Body of pancreas (tissue), 4 donors: ENCODE measurements at regions not wholly inside any gene's neighbourhood (a gene's known extent, or its start where the extent isn't known, plus 50 kb on each side); places are given as distances from the start of the nearest gene placed in this dataset.
A peak's percentile ranks its signal among the peaks of the same experiment; 100 is the strongest.

Experiments
- ATAC-seq: fragments of 150-250 bp; one replicate; pipeline ENCODE4 v1.9.1; 2016
- DNase-seq, 4 donors: peaks; one replicate each; pipeline ENCODE4 v3.0.0-alpha.2; 2019
- H3K27ac ChIP-seq, 4 donors: fragments of 200-600 bp; sonication (generic); 1 replicate in 3 of 4; 2 replicates in 1 of 4; pipeline versions ENCODE4 v1.5.1 to v1.6.1; 2016 to 2019; ENCODE audit warnings: mild to moderate bottlenecking in 1 of 4, mixed read lengths in 1 of 4, moderate library complexity in 1 of 4
- H3K27me3 ChIP-seq, 2 donors: fragments of 200-600 bp; sonication (generic); one replicate each; pipeline ENCODE4 v1.6.0; 2016; ENCODE audit warnings: mild to moderate bottlenecking in 1 of 2
- H3K36me3 ChIP-seq, 2 donors: fragments of 200-600 bp; sonication (generic); replicated peaks in 1 of 2; 2 replicates each; pipeline ENCODE4 v1.5.1; 2016; ENCODE audit warnings: low read depth in 2 of 2; ENCODE audit not compliant: insufficient read depth in 1 of 2
- H3K4me1 ChIP-seq: fragments of 200-600 bp; sonication (generic); one replicate; pipeline ENCODE4 v1.6.0; 2016
- H3K4me3 ChIP-seq, 2 donors: fragments of 200-600 bp; sonication (generic); 1 replicate in 1 of 2; 2 replicates in 1 of 2; pipeline ENCODE4 v1.5.1; 2016 to 2019
- H3K9me3 ChIP-seq, 3 donors: fragments of 200-600 bp; sonication (generic); 1 replicate in 2 of 3; 2 replicates in 1 of 3; pipeline ENCODE4 v1.5.1; 2016
- POLR2A ChIP-seq, 3 donors: fragments of 450-650 bp; IDR thresholded peaks; one replicate each; pipeline ENCODE4 v1.6.1; 2016; ENCODE audit warnings: antibody characterized with exemption in 3 of 3, mild to moderate bottlenecking in 2 of 3
- WGBS, 2 donors: methylation state at CpG; one replicate each; pipeline ENCODE4 v1.1.5; 2017; 5-methylcytosine and 5-hydroxymethylcytosine counted together
- intact Hi-C: fragments of 100-400 bp; cut with DNase I; formaldehyde crosslinking; loops from one replicate; pipeline ENCODE4 v1.15.1; 2023
- TF ChIP-seq, protein P1 (sequence below), 7 experiments: fragments of 450-650 bp in 4 of 7; fragments of 200-600 bp in 3 of 7; sonication (generic) in 3 of 7; IDR thresholded peaks; one replicate each; pipeline ENCODE4 v1.5.1; 2016 to 2019; ENCODE audit warnings: antibody characterized with exemption in 7 of 7

- Histone ChIP-seq H3K36me3 (no peaks in the 10 kb centered on the region), H3K4me3 (no peak overlapping the region), H3K27me3 (peaks cover 0 to 8% of the 10 kb centered on the region in 2 donors), H3K4me1 (peaks cover 6% of the 10 kb centered on the region), H3K9me3 (no peaks in the 10 kb centered on the region), H3K27ac (no peak overlapping the region)
- WGBS, 2 donors: 62 to 70% methylated on average over 4 of the region's 4 CpGs
- intact Hi-C loops: loop anchor here (10.0 kb wide), 1 partner anchor 450 kb away; no protein-coding TSS in a partner anchor
- ATAC-seq (no peak), DNase-seq (no peak)
- TF ChIP-seq, protein P1, sequence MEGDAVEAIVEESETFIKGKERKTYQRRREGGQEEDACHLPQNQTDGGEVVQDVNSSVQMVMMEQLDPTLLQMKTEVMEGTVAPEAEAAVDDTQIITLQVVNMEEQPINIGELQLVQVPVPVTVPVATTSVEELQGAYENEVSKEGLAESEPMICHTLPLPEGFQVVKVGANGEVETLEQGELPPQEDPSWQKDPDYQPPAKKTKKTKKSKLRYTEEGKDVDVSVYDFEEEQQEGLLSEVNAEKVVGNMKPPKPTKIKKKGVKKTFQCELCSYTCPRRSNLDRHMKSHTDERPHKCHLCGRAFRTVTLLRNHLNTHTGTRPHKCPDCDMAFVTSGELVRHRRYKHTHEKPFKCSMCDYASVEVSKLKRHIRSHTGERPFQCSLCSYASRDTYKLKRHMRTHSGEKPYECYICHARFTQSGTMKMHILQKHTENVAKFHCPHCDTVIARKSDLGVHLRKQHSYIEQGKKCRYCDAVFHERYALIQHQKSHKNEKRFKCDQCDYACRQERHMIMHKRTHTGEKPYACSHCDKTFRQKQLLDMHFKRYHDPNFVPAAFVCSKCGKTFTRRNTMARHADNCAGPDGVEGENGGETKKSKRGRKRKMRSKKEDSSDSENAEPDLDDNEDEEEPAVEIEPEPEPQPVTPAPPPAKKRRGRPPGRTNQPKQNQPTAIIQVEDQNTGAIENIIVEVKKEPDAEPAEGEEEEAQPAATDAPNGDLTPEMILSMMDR (IDR thresholded peaks at IDR 0.05): no peak
- TF ChIP-seq POLR2A (IDR thresholded peaks at IDR 0.05): no peak
Observed at GRCh38 chr1:39085174-39085573, 59.0 kb downstream of the NDUFS5 start.

DNA sequence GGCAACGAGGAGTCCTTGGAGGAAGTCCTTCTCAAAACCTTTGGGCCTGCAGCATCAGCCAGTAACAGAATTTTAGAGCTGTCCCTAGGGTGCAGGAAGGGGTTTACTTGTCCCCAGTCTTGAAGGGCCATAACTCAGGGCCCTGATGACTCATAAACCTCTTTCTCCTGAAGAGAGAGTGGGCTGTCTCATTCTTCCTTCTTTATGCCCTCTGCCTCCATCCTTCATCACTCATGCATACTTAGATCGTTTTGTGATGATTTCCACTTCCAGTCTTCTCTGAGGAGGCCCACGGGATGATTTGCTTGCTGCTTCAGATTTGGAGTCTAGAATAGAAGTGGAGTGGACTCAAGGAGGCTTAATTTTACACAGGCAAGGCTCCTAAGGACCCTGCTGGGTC lies 60.2 kb downstream of the NDUFS5 start:
- Histone ChIP-seq H3K36me3 (no peaks in the 10 kb centered on the region), H3K27ac (peak overlapping the region in 2 of 4 donors; percentile 8 to 24), H3K27me3 (peaks cover 0 to 8% of the 10 kb centered on the region in 2 donors), H3K9me3 (no peaks in the 10 kb centered on the region), H3K4me3 (no peak overlapping the region), H3K4me1 (peaks cover 6% of the 10 kb centered on the region)
- no peak for TF ChIP-seq POLR2A (IDR thresholded peaks at IDR 0.05)
- TF ChIP-seq, protein P1 (IDR thresholded peaks at IDR 0.05): no peak
- 35 to 47% methylated on average over 3 of the region's 3 CpGs for WGBS, 2 donors
- intact Hi-C loops: loop anchor here (10.0 kb wide), 1 partner anchor 448 kb away; no protein-coding TSS in a partner anchor
- DNase-seq (no peak), ATAC-seq (no peak)

GRCh38 chr1:39086865-39087409 lies 60.8 kb downstream of the NDUFS5 start:
- H3K9me3 ChIP-seq: no peaks in the 10 kb centered on the region
- no peaks in the 10 kb centered on the region for H3K36me3 ChIP-seq
- peaks cover 3% of the 10 kb centered on the region for H3K4me1 ChIP-seq
- TF ChIP-seq, protein P1 (IDR thresholded peaks at IDR 0.05): no peak
- TF ChIP-seq POLR2A (IDR thresholded peaks at IDR 0.05): no peak
- intact Hi-C loops: loop anchor here (10.0 kb wide), 1 partner anchor 448 kb away; no protein-coding TSS in a partner anchor
- ATAC-seq (no peak), DNase-seq (peak in 1 of 4 donors; percentile 22)
- no peak overlapping the region for H3K4me3 ChIP-seq
- peak overlapping the region in 2 of 4 donors; percentile 8 to 24 for H3K27ac ChIP-seq
- peaks cover 0 to 4% of the 10 kb centered on the region in 2 donors for H3K27me3 ChIP-seq
- 62 to 69% methylated on average over 7 of the region's 7 CpGs for WGBS, 2 donors

- no peak for DNase-seq
- Histone ChIP-seq H3K36me3 (no peaks in the 10 kb centered on the region), H3K27ac (peak overlapping the region in 1 of 4 donors; percentile 8), H3K4me3 (no peak overlapping the region), H3K9me3 (no peaks in the 10 kb centered on the region), H3K27me3 (no peaks in the 10 kb centered on the region), H3K4me1 (peaks cover 5% of the 10 kb centered on the region)
- intact Hi-C loops: loop anchor here (10.0 kb wide), 1 partner anchor 447 kb away; no protein-coding TSS in a partner anchor
- WGBS, 2 donors: 65 to 70% methylated on average over 3 of the region's 3 CpGs
- no peak for ATAC-seq
- TF ChIP-seq, protein P1 (IDR thresholded peaks at IDR 0.05): no peak
Observed at GRCh38 chr1:39087435-39087834, 61.3 kb downstream of the NDUFS5 start.

DNA sequence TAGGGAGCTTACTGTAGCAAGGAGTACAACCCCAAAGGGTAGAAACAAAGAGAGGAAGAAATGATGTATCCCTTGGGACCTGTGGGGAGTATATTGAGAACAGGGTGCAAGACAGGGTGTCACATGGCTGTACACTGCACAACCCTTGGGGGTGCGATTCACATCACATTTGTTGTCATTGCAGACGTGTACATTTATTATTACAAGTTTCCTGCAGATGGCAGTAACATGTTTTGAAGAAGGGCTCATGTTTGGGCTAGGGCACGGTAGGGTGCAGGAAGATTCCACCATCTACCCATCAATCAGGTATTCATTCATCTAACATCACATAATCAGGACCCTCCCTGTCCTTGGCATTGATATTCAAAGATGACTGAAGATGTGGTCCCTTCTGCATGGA lies 62.5 kb downstream of the NDUFS5 start:
- no peak for DNase-seq
- no peak for TF ChIP-seq POLR2A (IDR thresholded peaks at IDR 0.05)
- TF ChIP-seq, protein P1 (IDR thresholded peaks at IDR 0.05): no peak
- no peaks in the 10 kb centered on the region for H3K9me3 ChIP-seq
- no peak overlapping the region for H3K4me3 ChIP-seq
- H3K27ac ChIP-seq: no peak overlapping the region
- no peaks in the 10 kb centered on the region for H3K27me3 ChIP-seq
- intact Hi-C loops: loop anchor here (10.0 kb wide), 1 partner anchor 446 kb away; no protein-coding TSS in a partner anchor
- H3K36me3 ChIP-seq: no peaks in the 10 kb centered on the region
- H3K4me1 ChIP-seq: peaks cover 5% of the 10 kb centered on the region
- ATAC-seq: no peak
- WGBS, 2 donors: 72 to 75% methylated on average over 3 of the region's 3 CpGs
